HG02798 (cell line): ENCODE measurements at regions not wholly inside any gene's neighbourhood (a gene's known extent, or its start where the extent isn't known, plus 50 kb on each side); places are given as distances from the start of the nearest gene placed in this dataset.
A peak's percentile ranks its signal among the peaks of the same experiment; 100 is the strongest.
"Not testable (repeated sequence)": the region's sequence is repeated elsewhere in the genome, so short reads cannot be mapped to it uniquely, and the experiment has no call there.

Experiments used
- ATAC-seq: cut with Tn5 transposase; IDR thresholded peaks from one replicate; pipeline ENCODE4 v1.9.1; 2021; ENCODE audit warnings: mild to moderate bottlenecking; ENCODE audit not compliant: unreplicated experiment, poor library complexity

GRCh38 chr3:66907136-66907535, 91.0 kb upstream of the KBTBD8 start:
- ATAC-seq: no peak

GRCh38 chr3:66910266-66911055, 87.6 kb upstream of the KBTBD8 start:
- no peak for ATAC-seq

GRCh38 chr3:66912306-66912705, 85.8 kb upstream of the KBTBD8 start:
- no peak for ATAC-seq

GRCh38 chr3:66922058-66922457, 76.0 kb upstream of the KBTBD8 start:
- ATAC-seq: no peak

GRCh38 chr3:66923969-66924368, 74.1 kb upstream of the KBTBD8 start:
- peak; percentile 52 for ATAC-seq

- ATAC-seq: no peak
These were observed 69.9 kb upstream of the KBTBD8 start for GRCh38 chr3:66928252-66928651.

GRCh38 chr3:66931291-66931690, 66.8 kb upstream of the KBTBD8 start:
- ATAC-seq: no peak

- no peak for ATAC-seq
These were observed 66.4 kb upstream of the KBTBD8 start for GRCh38 chr3:66931699-66932098.

- ATAC-seq: no peak
These were observed 64.9 kb upstream of the KBTBD8 start for GRCh38 chr3:66933233-66933632.

GRCh38 chr3:66934041-66934440, 64.1 kb upstream of the KBTBD8 start:
- no peak for ATAC-seq

- ATAC-seq: no peak
These were observed 63.4 kb upstream of the KBTBD8 start for GRCh38 chr3:66934725-66935124.

- ATAC-seq: not testable (repeated sequence)
These were observed 61.1 kb upstream of the KBTBD8 start for GRCh38 chr3:66937041-66937440.

GRCh38 chr3:66938338-66938963, 59.7 kb upstream of the KBTBD8 start:
- peak; percentile 85 for ATAC-seq

- no peak for ATAC-seq
These were observed 50.1 kb upstream of the KBTBD8 start for GRCh38 chr3:66948041-66948440.
